SK-N-SH treated with all-trans-retinoic acid at 6 μM for 48 hours (cell line): ENCODE measurements at regions not wholly inside any gene's neighbourhood (a gene's known extent, or its start where the extent isn't known, plus 50 kb on each side); places are given as distances from the start of the nearest gene placed in this dataset.

Experiments used
- ATAC-seq: fragments of 200-7000 bp; cut with Tn5 transposase; 3 replicates; pipeline ENCODE4 v1.9.1; 2020; ENCODE audit warnings: mild to moderate bottlenecking, moderate library complexity
- ARNTL ChIP-seq: fragments of 450-650 bp; formaldehyde crosslinking; IDR thresholded peaks from 2 replicates; pipeline ENCODE4 v1.5.0; 2020; ENCODE audit warnings: low read depth, mild to moderate bottlenecking, moderate library complexity, borderline replicate concordance
- BACH2 ChIP-seq: fragments of 250-450 bp; sonication (Bioruptor Pico); IDR thresholded peaks from 2 replicates; pipeline ENCODE4 v1.9.0; 2021; ENCODE audit warnings: mild to moderate bottlenecking, borderline replicate concordance
- CREB5 ChIP-seq: fragments of 250-450 bp; sonication (Bioruptor Pico); IDR thresholded peaks from 2 replicates; pipeline ENCODE4 v1.5.1; 2020; ENCODE audit warnings: low read depth, mild to moderate bottlenecking, moderate library complexity
- CSDC2 ChIP-seq: fragments of 250-450 bp; sonication (Bioruptor Pico); IDR thresholded peaks from 2 replicates; pipeline ENCODE4 v1.5.0; 2020; ENCODE audit warnings: mild to moderate bottlenecking, moderate library complexity
- ESRRG ChIP-seq: fragments of 250-450 bp; sonication (Bioruptor Pico); IDR thresholded peaks from 2 replicates; pipeline ENCODE4 v1.6.1; 2021; ENCODE audit warnings: mild to moderate bottlenecking
- GLIS3 ChIP-seq: fragments of 250-450 bp; sonication (Bioruptor Pico); IDR thresholded peaks from 2 replicates; pipeline ENCODE4 v1.5.0; 2020; ENCODE audit warnings: mild to moderate bottlenecking, moderate library complexity
- ISL1 ChIP-seq: fragments of 250-450 bp; sonication (Bioruptor Pico); IDR thresholded peaks from 2 replicates; pipeline ENCODE4 v2.1.2; 2022; ENCODE audit warnings: mild to moderate bottlenecking, moderate library complexity
- OSR1 ChIP-seq: fragments of 250-450 bp; sonication (Bioruptor Pico); IDR thresholded peaks from 2 replicates; pipeline ENCODE4 v1.8.0; 2022; ENCODE audit warnings: moderate library complexity, mild to moderate bottlenecking, inconsistent platforms
- PPARA ChIP-seq: fragments of 250-450 bp; sonication (Bioruptor Pico); IDR thresholded peaks from 2 replicates; pipeline ENCODE4 v1.5.0; 2020; ENCODE audit warnings: mild to moderate bottlenecking, borderline replicate concordance
- RARB ChIP-seq: fragments of 250-450 bp; sonication (Bioruptor Pico); IDR thresholded peaks from 2 replicates; pipeline ENCODE4 v1.8.0; 2021; ENCODE audit warnings: mild to moderate bottlenecking, moderate library complexity
- SNAI2 ChIP-seq: fragments of 250-450 bp; sonication (Bioruptor Pico); IDR thresholded peaks from 2 replicates; pipeline ENCODE4 v1.5.0; 2020; ENCODE audit warnings: mild to moderate bottlenecking, moderate library complexity
- TCF4 ChIP-seq: fragments of 250-450 bp; sonication (Bioruptor Pico); IDR thresholded peaks from 2 replicates; pipeline ENCODE4 v1.8.0; 2021; ENCODE audit warnings: mild to moderate bottlenecking, moderate library complexity, borderline replicate concordance
- TOX ChIP-seq: fragments of 250-450 bp; sonication (Bioruptor Pico); IDR thresholded peaks from 2 replicates; pipeline ENCODE4 v1.8.0; 2021; ENCODE audit warnings: mild to moderate bottlenecking, moderate library complexity, borderline replicate concordance
- ZC3H10 ChIP-seq: fragments of 250-450 bp; sonication (Bioruptor Pico); IDR thresholded peaks from 2 replicates; pipeline ENCODE4 v1.5.1; 2021; ENCODE audit warnings: mild to moderate bottlenecking, moderate library complexity
- ZFP3 ChIP-seq: fragments of 250-450 bp; sonication (Bioruptor Pico); IDR thresholded peaks from 2 replicates; pipeline ENCODE4 v1.5.0; 2020; ENCODE audit warnings: mild to moderate bottlenecking, moderate library complexity
- ZFP30 ChIP-seq: fragments of 450-650 bp; formaldehyde crosslinking; IDR thresholded peaks from 2 replicates; pipeline ENCODE4 v1.5.0; 2022; ENCODE audit warnings: mild to moderate bottlenecking, moderate library complexity
- ZNF565 ChIP-seq: fragments of 450-650 bp; formaldehyde crosslinking; conservative IDR thresholded peaks from 2 replicates; pipeline ENCODE4 v1.5.0; 2020; ENCODE audit warnings: low read depth, mild to moderate bottlenecking, moderate library complexity
- ZNF70 ChIP-seq: fragments of 450-650 bp; formaldehyde crosslinking; IDR thresholded peaks from 2 replicates; pipeline ENCODE4 v1.5.0; 2020; ENCODE audit warnings: mild to moderate bottlenecking, moderate library complexity
- ZNF8 ChIP-seq: fragments of 450-650 bp; formaldehyde crosslinking; IDR thresholded peaks from 2 replicates; pipeline ENCODE4 v1.5.0; 2020; ENCODE audit warnings: mild to moderate bottlenecking, moderate library complexity
- TF ChIP-seq, protein P1 (sequence below): fragments of 250-450 bp; sonication (Bioruptor Pico); IDR thresholded peaks from 2 replicates; pipeline ENCODE4 v1.5.0; 2020; ENCODE audit warnings: mild to moderate bottlenecking, moderate library complexity
- TF ChIP-seq, protein P2 (sequence below): fragments of 250-450 bp; sonication (Bioruptor Pico); IDR thresholded peaks from 2 replicates; pipeline ENCODE4 v1.5.1; 2021; ENCODE audit warnings: mild to moderate bottlenecking, moderate library complexity
- TF ChIP-seq, protein P3 (sequence below): fragments of 250-450 bp; sonication (Bioruptor Pico); IDR thresholded peaks from 2 replicates; pipeline ENCODE4 v1.8.0; 2020; ENCODE audit warnings: mild to moderate bottlenecking, moderate library complexity, borderline replicate concordance

- TF ChIP-seq TOX (CRISPR knock-in tag) (no peak), CSDC2 (CRISPR knock-in tag) (no peak), ZNF8 (CRISPR knock-in tag) (no peak), ZC3H10 (no peak), ZNF70 (no peak), TCF4 (CRISPR knock-in tag) (no peak), SNAI2 (CRISPR knock-in tag) (no peak), ESRRG (CRISPR knock-in tag) (no peak)
- ATAC-seq: no peak
These were observed 115.3 kb downstream of the NPIPB5 start for GRCh38 chr16:22625967-22626366.

DNA sequence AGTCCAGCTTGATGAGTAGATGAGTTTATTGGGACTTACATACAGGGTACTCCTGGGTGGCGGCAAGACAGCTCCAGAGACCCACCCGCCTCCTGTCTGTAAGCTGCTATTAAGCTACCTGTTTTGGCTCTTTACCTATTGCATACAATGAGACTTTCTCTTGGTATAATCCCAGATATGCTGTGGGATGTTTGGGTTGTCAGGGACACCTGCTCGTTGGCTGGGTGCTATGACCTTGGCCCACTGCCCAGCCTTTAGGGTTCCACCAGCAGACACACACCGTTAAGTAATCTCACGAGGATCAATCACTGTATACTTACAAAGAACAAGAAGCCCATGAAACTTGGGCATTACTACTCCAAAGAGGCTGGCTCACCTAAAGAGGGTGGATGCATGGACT, 116.4 kb downstream of the NPIPB5 start:
- no peak for ATAC-seq
- TF ChIP-seq ESRRG (CRISPR knock-in tag): no peak
- no peak for TF ChIP-seq ZC3H10
- TF ChIP-seq ZFP3 (CRISPR knock-in tag): no peak
- no peak for TF ChIP-seq GLIS3 (CRISPR knock-in tag)
- no peak for TF ChIP-seq ZNF8 (CRISPR knock-in tag)
- no peak for TF ChIP-seq TOX (CRISPR knock-in tag)
- no peak for TF ChIP-seq ZFP30
- TF ChIP-seq BACH2 (CRISPR knock-in tag): no peak

DNA sequence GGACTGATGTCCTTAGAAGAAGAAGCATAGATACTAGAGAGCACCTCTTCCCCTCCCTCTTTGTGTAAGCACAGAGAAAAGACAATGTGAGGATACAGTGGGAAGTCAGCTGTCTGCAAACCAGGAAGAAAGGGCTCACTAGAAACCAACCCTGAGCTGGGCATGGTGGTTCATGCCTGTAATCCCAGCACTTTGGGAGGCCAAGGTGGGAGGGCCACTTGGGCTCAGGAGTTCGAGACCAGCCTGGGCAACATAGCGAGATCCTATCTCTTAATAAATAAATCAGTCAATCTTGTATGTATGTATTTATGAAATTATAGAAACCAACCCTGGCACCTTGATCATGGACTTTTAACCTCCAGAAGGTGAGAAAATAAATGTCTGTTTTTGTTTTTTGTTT, 118.3 kb downstream of the NPIPB5 start:
- no peak for ATAC-seq
- TF ChIP-seq, protein P1, sequence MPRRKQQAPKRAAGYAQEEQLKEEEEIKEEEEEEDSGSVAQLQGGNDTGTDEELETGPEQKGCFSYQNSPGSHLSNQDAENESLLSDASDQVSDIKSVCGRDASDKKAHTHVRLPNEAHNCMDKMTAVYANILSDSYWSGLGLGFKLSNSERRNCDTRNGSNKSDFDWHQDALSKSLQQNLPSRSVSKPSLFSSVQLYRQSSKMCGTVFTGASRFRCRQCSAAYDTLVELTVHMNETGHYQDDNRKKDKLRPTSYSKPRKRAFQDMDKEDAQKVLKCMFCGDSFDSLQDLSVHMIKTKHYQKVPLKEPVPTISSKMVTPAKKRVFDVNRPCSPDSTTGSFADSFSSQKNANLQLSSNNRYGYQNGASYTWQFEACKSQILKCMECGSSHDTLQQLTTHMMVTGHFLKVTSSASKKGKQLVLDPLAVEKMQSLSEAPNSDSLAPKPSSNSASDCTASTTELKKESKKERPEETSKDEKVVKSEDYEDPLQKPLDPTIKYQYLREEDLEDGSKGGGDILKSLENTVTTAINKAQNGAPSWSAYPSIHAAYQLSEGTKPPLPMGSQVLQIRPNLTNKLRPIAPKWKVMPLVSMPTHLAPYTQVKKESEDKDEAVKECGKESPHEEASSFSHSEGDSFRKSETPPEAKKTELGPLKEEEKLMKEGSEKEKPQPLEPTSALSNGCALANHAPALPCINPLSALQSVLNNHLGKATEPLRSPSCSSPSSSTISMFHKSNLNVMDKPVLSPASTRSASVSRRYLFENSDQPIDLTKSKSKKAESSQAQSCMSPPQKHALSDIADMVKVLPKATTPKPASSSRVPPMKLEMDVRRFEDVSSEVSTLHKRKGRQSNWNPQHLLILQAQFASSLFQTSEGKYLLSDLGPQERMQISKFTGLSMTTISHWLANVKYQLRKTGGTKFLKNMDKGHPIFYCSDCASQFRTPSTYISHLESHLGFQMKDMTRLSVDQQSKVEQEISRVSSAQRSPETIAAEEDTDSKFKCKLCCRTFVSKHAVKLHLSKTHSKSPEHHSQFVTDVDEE: no peak
- TF ChIP-seq BACH2 (CRISPR knock-in tag) (no peak), CREB5 (no peak), ISL1 (CRISPR knock-in tag) (no peak), ESRRG (CRISPR knock-in tag) (no peak), ZFP30 (no peak), RARB (no peak), ZNF8 (CRISPR knock-in tag) (no peak), SNAI2 (CRISPR knock-in tag) (no peak), ZNF70 (no peak), OSR1 (no peak), PPARA (CRISPR knock-in tag) (no peak), ARNTL (CRISPR knock-in tag) (no peak), CSDC2 (CRISPR knock-in tag) (no peak), ZC3H10 (no peak), ZNF565 (no peak)
- TF ChIP-seq, protein P2, sequence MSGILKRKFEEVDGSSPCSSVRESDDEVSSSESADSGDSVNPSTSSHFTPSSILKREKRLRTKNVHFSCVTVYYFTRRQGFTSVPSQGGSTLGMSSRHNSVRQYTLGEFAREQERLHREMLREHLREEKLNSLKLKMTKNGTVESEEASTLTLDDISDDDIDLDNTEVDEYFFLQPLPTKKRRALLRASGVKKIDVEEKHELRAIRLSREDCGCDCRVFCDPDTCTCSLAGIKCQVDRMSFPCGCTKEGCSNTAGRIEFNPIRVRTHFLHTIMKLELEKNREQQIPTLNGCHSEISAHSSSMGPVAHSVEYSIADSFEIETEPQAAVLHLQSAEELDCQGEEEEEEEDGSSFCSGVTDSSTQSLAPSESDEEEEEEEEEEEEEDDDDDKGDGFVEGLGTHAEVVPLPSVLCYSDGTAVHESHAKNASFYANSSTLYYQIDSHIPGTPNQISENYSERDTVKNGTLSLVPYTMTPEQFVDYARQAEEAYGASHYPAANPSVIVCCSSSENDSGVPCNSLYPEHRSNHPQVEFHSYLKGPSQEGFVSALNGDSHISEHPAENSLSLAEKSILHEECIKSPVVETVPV (CRISPR knock-in tag): no peak
- TF ChIP-seq, protein P3, sequence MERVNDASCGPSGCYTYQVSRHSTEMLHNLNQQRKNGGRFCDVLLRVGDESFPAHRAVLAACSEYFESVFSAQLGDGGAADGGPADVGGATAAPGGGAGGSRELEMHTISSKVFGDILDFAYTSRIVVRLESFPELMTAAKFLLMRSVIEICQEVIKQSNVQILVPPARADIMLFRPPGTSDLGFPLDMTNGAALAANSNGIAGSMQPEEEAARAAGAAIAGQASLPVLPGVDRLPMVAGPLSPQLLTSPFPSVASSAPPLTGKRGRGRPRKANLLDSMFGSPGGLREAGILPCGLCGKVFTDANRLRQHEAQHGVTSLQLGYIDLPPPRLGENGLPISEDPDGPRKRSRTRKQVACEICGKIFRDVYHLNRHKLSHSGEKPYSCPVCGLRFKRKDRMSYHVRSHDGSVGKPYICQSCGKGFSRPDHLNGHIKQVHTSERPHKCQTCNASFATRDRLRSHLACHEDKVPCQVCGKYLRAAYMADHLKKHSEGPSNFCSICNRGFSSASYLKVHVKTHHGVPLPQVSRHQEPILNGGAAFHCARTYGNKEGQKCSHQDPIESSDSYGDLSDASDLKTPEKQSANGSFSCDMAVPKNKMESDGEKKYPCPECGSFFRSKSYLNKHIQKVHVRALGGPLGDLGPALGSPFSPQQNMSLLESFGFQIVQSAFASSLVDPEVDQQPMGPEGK: no peak

- ATAC-seq: no peak
- TF ChIP-seq, protein P1: no peak
- TF ChIP-seq CREB5 (no peak), OSR1 (no peak), BACH2 (CRISPR knock-in tag) (no peak), ZFP30 (no peak), ISL1 (CRISPR knock-in tag) (no peak), ZFP3 (CRISPR knock-in tag) (no peak), RARB (no peak), ESRRG (CRISPR knock-in tag) (no peak), ZNF8 (CRISPR knock-in tag) (no peak)
- TF ChIP-seq, protein P3: no peak
These were observed 119.6 kb downstream of the NPIPB5 start for GRCh38 chr16:22630242-22630641.
